ENCODE measurements at regions not wholly inside any gene's neighbourhood (a gene's known extent, or its start where the extent isn't known, plus 50 kb on each side); places are given as distances from the start of the nearest gene placed in this dataset.

- DNase-seq, result no peak
Observed at GRCh38 chr6:66861007-66861541, 1154.0 kb upstream of the EYS start.

GRCh38 chr6:66860328-66860727 lies 1153.3 kb upstream of the EYS start:
- no peak for DNase-seq

DNA sequence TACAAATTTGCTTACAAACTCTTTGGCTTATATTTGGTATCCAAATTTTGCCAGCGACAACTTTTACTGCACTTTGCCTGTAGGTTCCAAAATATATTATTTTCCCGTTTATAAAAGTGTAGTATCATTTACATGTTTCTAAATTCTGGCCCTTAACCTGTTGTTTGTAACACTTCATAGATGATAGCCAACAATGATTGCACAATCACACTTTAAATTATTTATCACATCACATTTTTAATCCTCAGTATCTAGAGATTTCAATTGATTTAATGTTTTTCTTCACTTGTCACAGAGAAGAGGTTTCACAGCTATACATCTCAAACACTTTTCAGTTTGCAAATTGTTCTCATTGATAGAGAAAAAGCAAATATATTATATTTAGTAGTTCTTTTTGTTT lies 1151.2 kb upstream of the EYS start:
- DNase-seq, result no peak

DNA sequence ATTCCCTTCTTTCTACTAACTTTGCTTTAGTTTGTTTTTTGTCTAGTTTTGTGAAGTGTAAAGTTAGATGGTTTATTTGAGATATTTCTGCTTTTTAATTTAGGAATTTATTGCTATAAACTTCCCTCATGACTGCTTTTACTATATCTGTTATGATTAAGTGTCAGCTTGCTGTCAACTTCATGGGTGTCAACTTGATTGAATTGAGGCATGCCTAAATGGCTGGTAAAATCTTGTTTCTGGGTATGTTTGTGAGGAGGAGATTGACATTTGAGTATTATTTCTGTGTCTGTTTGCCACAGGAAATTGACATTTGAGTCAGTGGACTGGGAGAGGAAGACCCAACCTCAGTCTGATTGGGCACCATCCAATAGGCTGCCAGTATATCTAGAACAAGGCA lies 1147.0 kb upstream of the EYS start:
- no peak for DNase-seq

DNA sequence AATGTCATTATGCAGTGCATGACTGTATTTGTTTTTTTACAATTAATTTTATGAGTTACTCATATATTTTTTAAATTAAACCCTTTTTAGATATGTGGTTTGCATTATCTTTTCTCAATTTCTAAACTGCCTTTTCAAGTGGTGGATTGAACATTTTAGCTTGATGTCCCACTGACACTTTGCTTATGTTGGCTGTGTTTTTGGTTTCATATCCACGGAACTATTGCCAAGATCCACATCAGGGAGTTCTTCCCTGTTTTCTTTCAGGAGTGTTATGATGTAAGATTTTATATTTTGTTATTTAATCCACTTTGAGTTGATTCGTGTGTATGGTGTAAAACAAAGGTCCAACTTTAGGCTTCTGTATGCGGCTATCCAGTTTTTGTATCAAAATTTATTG lies 1144.9 kb upstream of the EYS start:
- DNase-seq, result no peak

DNA sequence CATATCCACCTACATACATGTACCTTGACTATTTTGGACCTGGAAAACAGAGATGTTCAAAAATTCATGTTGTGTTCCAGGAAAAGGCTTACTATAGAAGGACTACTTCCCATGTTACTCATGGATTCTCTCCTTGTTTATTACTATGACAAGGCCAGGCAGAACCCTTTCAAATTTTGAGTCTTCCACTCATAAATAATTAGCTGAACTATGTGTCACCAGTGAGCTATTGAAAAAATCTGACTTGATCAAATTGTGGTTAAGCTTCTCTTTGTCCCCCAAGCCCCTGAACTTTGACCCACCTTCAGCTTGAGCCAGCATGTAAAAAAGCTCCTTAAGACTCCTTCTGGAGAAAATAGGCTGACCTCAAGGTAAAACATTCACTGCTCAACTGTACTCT lies 1142.8 kb upstream of the EYS start:
- DNase-seq, result no peak

GRCh38 chr6:66848244-66848953 lies 1141.4 kb upstream of the EYS start:
- DNase-seq, result no peak

DNA sequence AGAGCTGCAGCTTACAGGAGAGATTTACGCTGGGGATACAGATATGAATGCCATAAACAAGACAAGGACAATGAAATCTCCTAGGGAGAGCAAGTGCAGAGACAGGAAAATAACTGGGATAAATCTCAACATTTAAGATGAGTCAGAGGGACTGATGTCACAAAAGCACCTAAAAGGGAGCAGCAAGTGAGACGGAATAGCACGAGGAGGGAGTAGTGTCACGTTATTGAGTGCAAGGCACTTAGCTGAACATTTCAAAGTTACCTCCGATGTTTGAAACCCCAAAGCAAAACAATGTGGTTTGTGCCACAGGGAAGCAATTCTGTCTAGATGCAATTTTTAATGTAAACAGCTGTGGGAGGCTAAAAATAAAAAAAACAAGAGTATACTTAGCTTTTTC lies 1131.7 kb upstream of the EYS start:
- no peak for DNase-seq

DNA sequence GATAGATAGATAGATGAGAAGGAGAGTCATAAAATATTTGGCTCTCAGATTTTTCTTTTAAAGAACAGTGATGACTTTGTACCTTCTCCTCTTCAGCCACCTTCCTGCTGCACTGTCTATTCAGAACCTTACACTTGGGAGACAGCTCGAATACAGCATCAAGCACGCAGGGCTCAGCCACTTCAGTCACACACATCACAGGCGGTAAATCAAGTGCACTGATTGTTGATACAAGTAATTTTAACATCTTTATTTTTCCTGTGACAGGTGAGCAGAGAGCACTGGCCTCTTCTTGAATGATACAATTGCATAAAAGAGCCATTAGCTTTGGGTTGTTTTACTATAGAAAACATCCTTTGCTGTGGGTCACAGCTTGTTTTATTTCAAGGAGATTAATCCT lies 1118.5 kb upstream of the EYS start:
- DNase-seq, result no peak

DNA sequence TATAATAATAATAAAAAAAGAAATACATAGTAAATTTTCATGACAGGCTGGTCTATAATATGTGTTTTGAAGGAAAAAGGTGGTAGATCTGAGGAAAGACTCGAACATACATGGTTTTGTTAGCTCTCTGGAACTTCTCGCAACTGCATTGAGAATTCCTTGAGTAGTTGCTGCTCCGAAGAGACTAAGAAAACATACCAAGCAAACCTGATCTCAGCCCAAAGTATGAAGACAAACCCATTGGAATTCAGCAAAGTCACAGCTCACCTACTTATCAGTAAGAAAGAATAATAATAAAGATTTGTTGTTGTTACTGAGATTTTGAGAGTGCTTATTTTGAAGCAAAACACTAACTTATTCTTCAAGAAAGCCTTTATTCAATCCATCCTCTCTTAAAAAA lies 1107.1 kb upstream of the EYS start:
- DNase-seq, result no peak

DNA sequence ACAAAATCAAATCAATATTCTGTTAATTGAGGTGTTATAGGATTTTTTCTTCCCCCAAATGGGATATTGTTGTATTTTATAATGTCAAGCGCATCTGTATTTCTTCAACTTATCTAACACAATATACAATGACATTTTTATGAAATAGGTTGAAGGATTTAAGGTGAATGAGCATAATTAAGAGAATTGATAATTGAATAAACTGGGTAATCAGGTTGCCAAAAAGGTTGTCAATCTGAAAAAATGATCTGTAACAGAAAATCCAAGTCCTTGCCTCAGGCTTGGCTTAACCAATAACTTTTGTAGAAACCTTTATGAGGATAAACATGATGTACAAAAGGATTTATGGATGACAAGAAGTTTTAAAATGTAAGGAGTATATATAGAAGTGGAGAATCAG lies 1101.7 kb upstream of the EYS start:
- no peak for DNase-seq

- no peak for DNase-seq
Observed at GRCh38 chr6:66796987-66797386, 1090.0 kb upstream of the EYS start.

GRCh38 chr6:66788579-66788978 lies 1081.6 kb upstream of the EYS start:
- no peak for DNase-seq

- no peak for DNase-seq
Observed at GRCh38 chr6:66772800-66773199, 1065.8 kb upstream of the EYS start.

DNA sequence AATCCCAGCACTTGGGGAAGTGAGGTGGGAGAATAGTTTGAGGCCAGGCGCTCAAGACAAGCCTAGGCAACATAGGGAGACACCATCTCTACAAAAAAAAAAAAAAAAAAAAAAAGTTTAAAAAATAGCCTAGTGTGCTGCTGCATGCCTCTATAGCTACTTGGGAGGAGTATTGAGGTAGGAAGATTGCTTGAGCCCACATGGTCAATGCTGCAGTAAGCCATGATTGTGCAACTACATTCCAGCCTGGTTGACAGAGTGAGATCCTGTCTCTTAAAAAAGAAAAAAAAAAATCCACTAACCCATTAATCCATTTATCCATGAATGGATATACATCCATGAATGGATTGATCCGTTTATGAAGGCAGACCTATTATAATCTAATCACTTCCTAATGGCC lies 1064.6 kb upstream of the EYS start:
- DNase-seq, result no peak

GRCh38 chr6:66751630-66752029 lies 1044.6 kb upstream of the EYS start:
- no peak for DNase-seq

GRCh38 chr6:66740346-66740745 lies 1033.3 kb upstream of the EYS start:
- DNase-seq, result no peak

- no peak for DNase-seq
Observed at GRCh38 chr6:66735106-66735890, 1028.3 kb upstream of the EYS start.

GRCh38 chr6:66731310-66731709 lies 1024.3 kb upstream of the EYS start:
- DNase-seq, result no peak

DNA sequence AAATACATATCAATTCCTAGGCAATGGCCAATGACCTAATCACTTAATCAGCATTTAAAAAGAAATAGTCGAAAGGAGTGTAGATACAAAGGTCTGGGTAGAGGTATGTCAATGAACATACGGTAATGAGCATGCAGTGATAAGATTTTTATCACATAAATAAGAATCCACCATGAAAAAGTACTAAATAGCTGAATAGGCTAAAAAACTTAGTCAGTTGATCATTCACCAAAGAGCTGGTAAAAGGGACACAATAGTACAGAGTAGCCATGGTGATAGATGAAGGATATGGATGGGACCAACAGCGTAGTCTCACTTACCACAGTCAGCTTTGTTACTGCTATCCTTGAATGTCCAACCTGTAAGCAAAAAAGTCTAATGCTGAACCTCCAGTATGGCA lies 1018.6 kb upstream of the EYS start:
- DNase-seq, result no peak

- DNase-seq, result no peak
Observed at GRCh38 chr6:66717801-66718200, 1010.8 kb upstream of the EYS start.

DNA sequence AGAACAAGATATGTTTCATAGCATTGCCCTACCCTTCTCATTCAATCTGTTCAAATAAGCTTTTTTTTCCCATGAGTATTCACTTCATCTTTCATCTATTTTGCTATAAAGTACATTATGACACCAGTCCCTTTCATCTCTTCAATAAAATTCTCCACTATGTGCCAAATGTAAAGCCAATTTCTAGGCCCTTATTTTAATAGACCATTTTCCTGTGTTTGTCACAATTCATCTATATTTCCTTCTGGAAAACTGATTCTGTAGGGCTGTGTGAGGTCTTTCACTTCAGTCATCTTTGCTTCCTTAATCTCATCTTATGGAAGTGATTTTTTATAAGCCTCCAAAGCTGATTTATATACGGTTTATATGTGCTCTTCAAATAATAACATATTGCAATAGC lies 992.4 kb upstream of the EYS start:
- no peak for DNase-seq

DNA sequence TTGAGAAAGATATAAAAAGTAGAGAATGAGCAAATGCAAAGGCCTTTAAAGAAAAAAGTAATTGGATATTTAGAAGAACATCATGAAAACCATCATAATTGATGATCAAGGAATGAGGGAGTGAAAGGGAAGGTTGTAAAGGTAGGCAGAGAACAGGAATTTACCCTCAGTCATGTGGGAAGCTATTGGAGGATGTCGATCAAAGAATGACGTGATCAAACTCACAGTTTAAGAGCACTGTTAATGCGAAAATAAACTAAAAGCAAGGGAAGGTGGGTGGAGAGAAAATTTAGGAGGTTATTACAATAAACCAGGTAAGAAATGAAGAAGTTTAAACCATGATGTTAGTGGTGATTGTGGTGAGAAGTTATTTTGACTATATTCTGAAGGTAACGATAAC lies 982.6 kb upstream of the EYS start:
- no peak for DNase-seq

DNA sequence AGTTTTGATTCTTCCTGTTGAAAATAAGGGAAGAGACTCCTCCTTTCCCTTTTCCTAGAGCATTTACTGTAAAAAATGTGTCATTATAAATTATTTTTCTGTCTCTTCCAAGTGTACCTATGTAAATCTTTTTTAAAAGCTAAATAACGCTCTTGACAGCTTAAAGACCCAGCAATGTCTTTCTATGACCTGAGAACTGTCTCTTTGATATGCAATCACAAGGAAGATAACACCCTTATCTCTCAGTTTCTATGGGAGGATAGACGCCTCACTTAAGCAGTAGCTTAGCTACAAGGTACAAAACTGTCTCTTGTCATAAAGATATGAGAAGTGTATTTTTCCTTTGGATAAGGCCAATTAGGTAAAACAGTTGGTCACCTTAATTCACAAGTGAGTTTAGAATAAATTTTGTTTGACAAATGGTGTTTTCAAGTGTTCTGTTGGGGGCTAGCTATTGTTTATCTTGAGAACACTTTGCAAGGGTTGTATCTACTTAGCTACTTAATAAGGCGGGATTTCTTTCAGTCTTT lies 980.6 kb upstream of the EYS start:
- no peak for DNase-seq
